ENCODE measurements at regions not wholly inside any gene's neighbourhood (a gene's known extent, or its start where the extent isn't known, plus 50 kb on each side); places are given as distances from the start of the nearest gene placed in this dataset.

DNA sequence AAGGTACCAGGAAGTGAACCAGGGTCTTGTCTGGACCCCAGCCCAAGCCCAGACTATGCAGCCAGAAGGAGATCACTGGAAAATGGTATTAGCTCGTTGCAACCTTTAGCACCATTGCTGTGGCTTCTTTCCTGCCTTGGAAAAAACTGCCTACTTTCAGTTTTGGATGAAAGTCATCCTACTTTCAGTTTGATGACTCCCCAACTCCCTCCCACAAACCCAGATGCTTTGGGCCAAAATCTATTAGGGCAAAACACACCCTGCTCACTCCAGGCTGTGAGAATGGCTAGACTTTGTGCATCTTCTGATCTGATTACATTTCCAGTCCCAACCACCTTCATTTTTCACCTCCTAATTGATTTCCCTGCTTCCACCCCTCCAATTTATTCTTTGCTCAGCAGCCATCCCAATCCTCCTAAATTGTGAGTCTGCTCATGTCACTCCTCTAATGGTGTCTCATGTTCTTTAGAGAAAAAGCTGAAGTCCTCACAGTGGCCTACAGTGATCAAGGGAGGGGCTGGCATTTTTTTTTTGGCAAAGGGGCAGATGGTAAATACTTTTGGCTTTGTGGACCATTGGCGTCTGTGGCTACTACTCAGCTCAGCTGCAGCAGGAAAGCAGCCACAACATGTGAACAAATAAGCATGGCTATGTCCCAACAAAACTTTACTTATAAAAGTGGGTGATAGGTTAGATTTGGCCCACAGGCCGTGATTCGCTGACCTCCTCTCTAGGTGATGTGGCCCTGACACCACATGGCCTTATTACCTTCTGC lies 368.7 kb downstream of the SLC4A3 start:
- DNase-seq: no peak

GRCh38 chr2:219997341-219997851 lies 370.0 kb downstream of the SLC4A3 start:
- peak in 20 of 51 donors; percentile 1 to 27 (median 8) for DNase-seq

DNA sequence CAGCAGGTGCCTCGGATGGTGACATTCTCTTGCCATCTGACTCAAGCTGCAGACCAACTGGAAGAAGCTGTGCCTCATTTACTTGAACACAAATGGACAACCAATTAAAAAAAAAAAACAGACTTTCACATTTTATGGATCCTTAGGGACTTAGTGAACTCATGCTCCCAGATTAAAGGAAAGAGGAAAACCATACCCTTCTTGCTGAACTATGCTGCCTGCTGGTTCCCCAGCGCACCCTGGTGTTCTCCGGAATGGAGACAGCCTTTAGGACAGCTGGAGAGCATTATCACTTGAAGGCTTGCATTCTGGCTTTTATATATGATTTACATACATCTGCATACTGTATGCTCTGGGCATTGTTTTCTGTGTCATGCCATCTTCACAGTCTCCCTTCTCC lies 370.7 kb downstream of the SLC4A3 start:
- DNase-seq: no peak

GRCh38 chr2:219998714-219999227 lies 371.3 kb downstream of the SLC4A3 start:
- no peak for DNase-seq

GRCh38 chr2:220000080-220000479 lies 372.6 kb downstream of the SLC4A3 start:
- no peak for DNase-seq

DNA sequence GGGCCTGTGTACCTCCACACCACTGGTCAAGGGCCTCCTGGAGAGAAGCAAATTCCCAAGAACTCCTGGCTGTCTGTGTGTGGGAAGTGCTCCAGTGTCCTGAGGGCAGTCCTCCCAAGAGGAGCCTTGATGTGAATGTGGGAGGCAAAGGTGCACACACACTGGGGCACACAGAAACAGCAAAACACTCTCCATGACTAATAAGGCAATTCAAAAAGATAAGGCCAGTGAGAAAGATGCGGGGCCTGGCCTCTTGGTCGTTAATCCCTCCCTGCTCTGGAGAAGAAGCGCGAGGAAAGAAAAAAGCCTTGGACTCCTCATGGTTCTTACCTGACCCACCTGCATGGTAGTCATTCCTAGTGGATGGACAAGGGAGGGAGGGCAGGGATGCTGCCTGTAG lies 373.2 kb downstream of the SLC4A3 start:
- DNase-seq: no peak

GRCh38 chr2:220001751-220002150 lies 374.3 kb downstream of the SLC4A3 start:
- no peak for DNase-seq

DNA sequence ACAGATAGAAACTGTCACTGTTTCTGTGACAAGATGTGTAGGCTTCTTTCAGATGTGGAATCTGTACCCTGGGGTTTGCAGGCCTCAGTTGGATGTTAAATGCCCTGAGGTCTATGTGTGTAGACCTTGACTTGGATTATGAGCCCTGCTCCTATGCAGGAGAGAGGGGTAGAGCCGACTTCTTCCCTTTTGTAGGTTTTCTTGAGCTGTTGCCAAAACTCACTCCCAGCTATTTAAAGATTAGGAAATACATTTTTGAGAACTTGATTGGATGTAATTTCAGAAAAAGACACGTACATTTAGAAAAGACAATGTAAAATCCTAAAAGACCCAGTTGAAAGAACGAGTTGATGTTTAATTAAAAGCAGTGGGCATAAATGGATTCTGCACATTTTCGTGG lies 374.8 kb downstream of the SLC4A3 start:
- DNase-seq: no peak

- DNase-seq: no peak
Measured at GRCh38 chr2:220002699-220003098, 375.3 kb downstream of the SLC4A3 start.

GRCh38 chr2:220005362-220005761 lies 377.9 kb downstream of the SLC4A3 start:
- no peak for DNase-seq

DNA sequence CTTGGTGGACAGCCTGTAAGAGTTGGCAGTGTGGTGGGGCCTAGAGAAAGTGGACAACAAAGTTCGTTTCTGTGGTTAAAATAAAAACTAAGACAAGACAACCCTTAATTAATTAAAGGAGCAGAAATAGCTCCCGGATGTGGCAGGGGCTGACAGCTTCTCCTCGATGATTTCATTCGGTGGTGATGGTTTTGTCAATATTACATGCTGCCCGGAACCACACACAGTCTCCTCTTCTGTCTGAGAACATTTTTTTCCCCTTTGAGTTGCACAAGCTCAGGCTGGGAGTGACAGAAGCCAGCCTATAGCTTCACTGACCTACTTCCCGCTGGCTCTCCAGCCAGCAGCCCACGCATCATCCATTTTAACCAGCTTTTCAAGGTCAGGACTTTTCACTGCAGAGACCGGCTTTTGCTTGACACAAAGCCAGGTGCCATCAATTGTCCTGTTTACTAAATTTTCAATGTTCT lies 378.8 kb downstream of the SLC4A3 start:
- DNase-seq: peak in 8 of 51 donors; percentile 2 to 33 (median 10)

- DNase-seq: no peak
Measured at GRCh38 chr2:220011859-220012258, 384.4 kb downstream of the SLC4A3 start.

- DNase-seq: no peak
Measured at GRCh38 chr2:220014961-220015360, 387.5 kb downstream of the SLC4A3 start.

DNA sequence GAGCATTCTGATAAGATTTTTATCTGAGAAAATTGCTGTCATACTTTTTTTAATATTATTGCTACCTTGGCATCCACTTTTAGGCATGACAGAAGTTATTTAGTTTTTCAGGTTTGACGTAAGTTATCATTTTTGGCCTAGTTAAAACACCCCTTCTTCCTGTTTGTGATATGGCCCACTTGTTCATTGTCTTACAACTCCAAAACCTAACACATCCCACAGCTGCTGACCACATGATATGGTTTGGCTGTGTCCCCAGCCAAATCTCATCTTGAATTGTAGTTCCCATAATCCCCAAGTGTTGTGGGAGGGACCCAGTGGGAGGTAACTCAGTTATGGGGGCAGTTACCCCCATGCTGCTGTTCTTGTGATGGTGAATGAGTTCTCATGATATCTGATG lies 388.1 kb downstream of the SLC4A3 start:
- no peak for DNase-seq

DNA sequence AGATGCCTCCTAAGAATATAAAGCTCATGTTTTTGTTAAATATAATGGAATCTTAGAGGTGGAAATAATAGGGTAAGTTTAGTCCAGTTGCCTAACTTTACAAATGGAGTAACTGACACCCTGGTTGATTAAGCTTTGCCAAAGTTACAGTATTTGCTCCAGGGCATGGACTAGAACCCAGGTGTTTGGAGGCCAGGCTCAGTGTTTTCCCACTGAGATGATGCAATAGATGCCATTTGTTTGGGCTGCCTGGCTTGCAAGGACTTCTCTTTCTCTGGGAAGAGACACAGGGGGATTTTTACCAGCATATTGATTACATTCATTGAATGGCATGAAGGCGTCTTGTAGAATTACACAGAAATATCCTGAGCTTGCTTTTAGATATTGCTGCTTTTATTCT lies 397.8 kb downstream of the SLC4A3 start:
- no peak for DNase-seq

DNA sequence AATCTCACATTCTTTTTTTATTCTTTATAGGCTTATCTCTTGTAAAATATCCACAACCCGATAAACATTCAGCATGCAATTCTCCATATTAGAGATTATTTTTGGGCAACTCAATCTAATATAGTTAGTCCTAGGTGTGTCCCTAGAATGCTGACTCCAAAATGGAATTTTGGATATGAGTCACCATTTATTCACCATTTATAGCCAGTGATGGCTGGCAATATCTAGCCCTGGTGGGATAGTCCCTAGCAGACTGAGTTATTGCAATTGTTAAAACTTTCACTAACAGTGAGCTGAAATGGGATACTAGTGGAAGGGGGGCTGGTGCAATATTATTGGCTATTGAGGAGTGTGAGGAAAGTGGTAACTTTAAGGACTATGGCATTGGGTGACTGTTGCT lies 401.6 kb downstream of the SLC4A3 start:
- no peak for DNase-seq

DNA sequence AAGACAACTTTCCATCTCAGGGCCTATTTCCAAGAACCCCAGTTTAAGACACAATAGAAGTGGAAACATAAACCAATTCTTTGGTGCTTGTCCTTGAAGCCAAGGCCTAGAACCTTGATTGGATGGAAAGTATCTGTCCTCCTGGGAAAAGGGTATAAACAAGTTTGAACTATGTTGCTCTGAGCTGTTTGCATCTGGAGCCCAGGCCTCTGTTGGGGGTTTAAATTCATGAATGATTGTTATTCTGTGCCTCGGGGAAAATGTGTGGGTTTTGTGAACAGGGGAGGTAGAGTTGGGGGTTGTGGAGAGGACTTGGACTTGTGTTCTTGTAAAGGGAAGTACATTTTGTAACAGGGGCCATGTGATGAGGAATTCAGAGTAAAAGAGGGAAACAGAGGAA lies 406.1 kb downstream of the SLC4A3 start:
- DNase-seq: no peak

GRCh38 chr2:220034426-220035130 lies 407.1 kb downstream of the SLC4A3 start:
- DNase-seq: peak in 1 of 51 donors; percentile 17

DNA sequence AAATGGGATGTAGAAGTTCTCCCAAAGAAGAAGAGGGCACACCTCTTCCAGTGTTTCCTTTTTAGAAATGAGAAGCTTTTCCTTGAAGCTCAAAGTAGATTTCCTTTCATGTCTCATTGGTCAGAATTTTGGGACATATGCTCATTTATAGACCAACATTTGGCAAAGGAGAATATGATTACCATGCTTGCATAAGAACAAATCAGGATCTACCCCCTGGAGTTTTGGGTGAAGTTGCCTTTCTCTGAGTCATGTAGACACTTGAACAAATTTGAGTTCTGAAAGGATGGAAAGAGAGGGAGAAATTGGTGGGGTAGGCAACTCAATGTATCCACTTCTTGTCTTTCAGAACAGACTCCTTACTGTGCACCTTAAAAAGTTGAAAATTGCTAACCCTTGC lies 409.0 kb downstream of the SLC4A3 start:
- DNase-seq: no peak

DNA sequence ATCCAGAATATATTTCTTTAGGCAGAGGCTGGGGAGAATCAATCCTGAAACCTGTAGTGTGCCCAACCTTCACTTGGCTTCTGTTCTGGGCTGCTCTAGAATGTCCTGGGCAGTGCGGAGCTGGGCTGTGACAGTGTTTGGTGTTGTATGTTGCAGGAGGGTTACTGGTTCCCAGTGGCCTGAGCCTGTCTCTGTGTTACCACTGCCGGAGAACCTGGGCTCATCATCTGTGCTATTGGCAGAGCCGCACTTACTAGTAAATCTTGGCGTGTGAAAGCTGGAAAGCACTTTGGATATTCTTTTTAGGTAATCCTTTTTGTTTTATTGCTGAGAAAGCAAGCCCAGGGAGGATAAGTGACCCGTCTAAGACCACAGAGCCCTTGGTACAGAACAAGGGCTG lies 412.9 kb downstream of the SLC4A3 start:
- no peak for DNase-seq

DNA sequence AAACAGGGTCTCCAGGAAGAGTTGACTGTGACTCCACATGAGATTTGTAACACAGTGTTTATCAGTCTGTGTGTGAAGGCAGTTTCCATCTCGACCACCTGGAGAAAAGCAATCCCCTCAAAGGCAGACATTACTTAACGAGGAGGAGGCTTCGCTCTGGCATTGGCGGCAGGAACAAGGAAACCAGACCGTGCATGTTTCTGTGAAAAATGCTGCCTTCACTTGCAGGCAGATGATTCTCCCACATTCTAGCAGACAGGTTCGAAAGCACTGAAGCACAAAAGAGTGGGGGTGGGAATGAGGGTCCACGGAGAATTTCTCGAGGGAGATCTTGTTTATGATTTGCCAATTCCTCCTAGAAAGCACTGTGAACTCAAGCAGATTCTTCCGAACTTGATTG lies 414.0 kb downstream of the SLC4A3 start:
- DNase-seq: no peak

DNA sequence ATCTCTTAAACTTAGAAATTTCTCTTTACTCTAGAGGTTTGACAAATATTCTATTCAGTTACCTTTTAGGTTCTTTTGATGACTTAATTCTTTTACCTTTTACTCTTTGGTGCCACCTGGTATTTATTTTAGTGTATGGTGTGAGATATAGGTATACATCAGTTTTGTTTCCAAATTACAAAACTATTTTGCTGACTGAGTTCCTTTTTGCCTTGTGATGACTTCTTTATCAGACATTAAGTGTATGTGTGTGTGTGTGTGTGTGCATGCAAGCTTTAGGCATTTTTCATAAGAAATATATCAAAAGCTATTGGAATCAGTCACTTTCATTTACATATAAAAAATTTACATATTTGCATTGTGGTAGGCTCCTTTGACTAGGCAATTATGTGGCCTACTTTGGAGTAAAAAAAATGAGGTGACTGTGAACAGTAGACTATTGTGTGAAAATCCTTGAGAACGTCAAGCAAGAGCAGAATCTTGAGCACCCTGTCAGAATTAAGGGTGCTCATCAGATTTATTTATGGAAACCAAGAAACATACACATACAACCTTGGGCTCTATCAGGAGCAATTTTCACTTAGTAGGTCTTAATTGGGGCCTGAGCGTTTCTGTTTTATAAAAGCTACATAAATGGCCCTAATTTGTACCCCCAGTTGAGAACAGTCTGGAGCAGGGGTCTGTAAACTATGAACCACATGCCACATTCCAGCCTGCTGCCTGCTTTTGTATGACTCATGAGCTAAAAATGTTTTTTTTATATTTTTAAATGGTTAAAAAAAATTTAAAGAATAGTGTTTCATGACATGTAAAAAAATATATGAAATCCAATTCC lies 415.9 kb downstream of the SLC4A3 start:
- DNase-seq: no peak

Measured in hypothalamus (tissue), 51 donors.